ENCODE measurements at regions not wholly inside any gene's neighbourhood (a gene's known extent, or its start where the extent isn't known, plus 50 kb on each side); places are given as distances from the start of the nearest gene placed in this dataset.

- Mint-ChIP-seq H3K4me1 (ENCODE audit: low read depth, unreplicated experiment) (no peaks in the 10 kb centered on the region), H3K27me3 (ENCODE audit: unreplicated experiment) (peaks cover 40% of the 10 kb centered on the region), H3K36me3 (ENCODE audit: insufficient read depth, unreplicated experiment) (no peaks in the 10 kb centered on the region), H3K27ac (ENCODE audit: unreplicated experiment) (no peak overlapping the region), H3K4me3 (ENCODE audit: low read depth, unreplicated experiment) (no peak overlapping the region), H3K9me3 (ENCODE audit: low read depth, unreplicated experiment) (no peaks in the 10 kb centered on the region)
- CTCF ChIA-PET, result no interaction called here
- DNase-seq, result no peak
- TF ChIP-seq CTCF (IDR thresholded peaks at IDR 0.05; ENCODE audit: unreplicated experiment), result no peak
- intact Hi-C loops (cut with micrococcal nuclease; ENCODE audit: unreplicated experiment), result no loop called here
- no TSS peak for BruUV-seq (replicated peaks)
These were observed 221.2 kb upstream of the BLID start for GRCh38 chr11:122337241-122337640.

GRCh38 chr11:122336706-122337105, 220.7 kb upstream of the BLID start:
- Mint-ChIP-seq H3K4me3 (ENCODE audit: low read depth, unreplicated experiment) (no peak overlapping the region), H3K4me1 (ENCODE audit: low read depth, unreplicated experiment) (no peaks in the 10 kb centered on the region), H3K9me3 (ENCODE audit: low read depth, unreplicated experiment) (no peaks in the 10 kb centered on the region), H3K27me3 (ENCODE audit: unreplicated experiment) (peaks cover 35% of the 10 kb centered on the region), H3K27ac (ENCODE audit: unreplicated experiment) (no peak overlapping the region), H3K36me3 (ENCODE audit: insufficient read depth, unreplicated experiment) (no peaks in the 10 kb centered on the region)
- CTCF ChIA-PET, result no interaction called here
- no peak for TF ChIP-seq CTCF (IDR thresholded peaks at IDR 0.05; ENCODE audit: unreplicated experiment)
- no TSS peak for BruUV-seq (replicated peaks)
- intact Hi-C loops (cut with micrococcal nuclease; ENCODE audit: unreplicated experiment), result no loop called here
- no peak for DNase-seq

DNA sequence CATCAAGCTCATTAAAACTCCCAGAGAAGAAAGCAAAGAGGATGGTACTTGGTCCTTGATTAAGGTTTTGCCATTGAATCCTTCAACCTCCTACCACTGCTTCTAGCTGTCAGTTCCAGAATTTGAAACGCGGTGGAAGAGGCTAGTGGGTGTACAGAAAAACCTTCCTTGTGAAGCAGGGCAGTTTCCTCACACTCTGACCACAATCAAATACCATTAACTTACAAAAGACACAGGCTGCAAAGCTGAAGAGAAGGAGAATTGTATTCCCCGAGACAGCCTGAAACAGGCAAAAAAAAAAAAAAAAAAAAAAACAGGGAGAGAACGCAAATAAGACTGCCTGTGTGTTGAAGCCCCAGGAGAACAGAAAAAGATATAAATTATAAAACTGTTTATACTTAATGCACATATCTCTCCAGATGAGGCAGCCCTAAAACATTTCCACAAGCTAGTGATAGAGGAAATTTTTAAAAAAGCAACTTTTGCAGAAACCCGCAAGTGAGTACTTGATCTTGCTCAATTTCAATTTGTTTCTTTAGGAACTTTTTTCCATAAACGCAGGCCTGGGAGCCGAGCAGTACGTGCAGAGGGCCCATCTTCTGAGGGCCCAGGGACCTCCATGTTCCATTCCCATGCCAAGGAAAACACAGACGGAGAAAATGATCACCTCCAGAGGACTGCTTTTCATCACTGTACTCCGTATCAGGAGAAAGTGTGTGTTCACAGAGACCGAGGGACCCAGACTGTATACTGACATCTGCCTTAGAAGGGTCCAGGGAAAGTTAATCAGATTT, 218.7 kb upstream of the BLID start:
- Mint-ChIP-seq H3K36me3 (ENCODE audit: insufficient read depth, unreplicated experiment) (no peaks in the 10 kb centered on the region), H3K4me1 (ENCODE audit: low read depth, unreplicated experiment) (no peaks in the 10 kb centered on the region), H3K27me3 (ENCODE audit: unreplicated experiment) (peaks cover 23% of the 10 kb centered on the region), H3K9me3 (ENCODE audit: low read depth, unreplicated experiment) (no peaks in the 10 kb centered on the region), H3K4me3 (ENCODE audit: low read depth, unreplicated experiment) (no peak overlapping the region), H3K27ac (ENCODE audit: unreplicated experiment) (no peak overlapping the region)
- TF ChIP-seq CTCF (IDR thresholded peaks at IDR 0.05; ENCODE audit: unreplicated experiment), result no peak
- intact Hi-C loops (cut with micrococcal nuclease; ENCODE audit: unreplicated experiment), result no loop called here
- BruUV-seq (replicated peaks), result no TSS peak
- DNase-seq, result no peak
- CTCF ChIA-PET, result no interaction called here

DNA sequence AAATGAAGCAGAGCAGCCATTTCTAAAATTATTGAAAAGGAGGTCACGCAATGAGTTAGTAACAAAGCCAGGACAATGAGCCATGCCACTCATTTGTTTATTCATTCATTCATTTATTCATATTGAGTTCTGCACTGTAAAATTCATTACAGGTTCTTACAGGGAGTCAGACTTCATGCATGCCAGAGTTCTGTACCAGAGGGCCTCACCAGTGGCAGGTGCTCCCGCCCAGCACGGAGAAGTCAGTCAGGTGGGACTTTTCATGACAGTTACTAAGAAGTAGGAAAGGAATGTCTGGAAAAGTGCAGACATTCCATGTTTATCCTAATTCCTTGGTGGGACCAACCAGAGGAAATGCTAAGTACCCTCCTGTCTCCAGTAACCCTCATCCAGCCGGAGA, 217.5 kb upstream of the BLID start:
- Mint-ChIP-seq H3K27me3 (ENCODE audit: unreplicated experiment) (peaks cover 23% of the 10 kb centered on the region), H3K27ac (ENCODE audit: unreplicated experiment) (no peak overlapping the region), H3K9me3 (ENCODE audit: low read depth, unreplicated experiment) (no peaks in the 10 kb centered on the region), H3K36me3 (ENCODE audit: insufficient read depth, unreplicated experiment) (no peaks in the 10 kb centered on the region), H3K4me1 (ENCODE audit: low read depth, unreplicated experiment) (no peaks in the 10 kb centered on the region), H3K4me3 (ENCODE audit: low read depth, unreplicated experiment) (no peak overlapping the region)
- BruUV-seq (replicated peaks), result no TSS peak
- intact Hi-C loops (cut with micrococcal nuclease; ENCODE audit: unreplicated experiment), result no loop called here
- TF ChIP-seq CTCF (IDR thresholded peaks at IDR 0.05; ENCODE audit: unreplicated experiment), result no peak
- CTCF ChIA-PET, result no interaction called here
- no peak for DNase-seq

Measured in Calu3 (cell line).